ENCODE measurements at regions not wholly inside any gene's neighbourhood (a gene's known extent, or its start where the extent isn't known, plus 50 kb on each side); places are given as distances from the start of the nearest gene placed in this dataset.

DNA sequence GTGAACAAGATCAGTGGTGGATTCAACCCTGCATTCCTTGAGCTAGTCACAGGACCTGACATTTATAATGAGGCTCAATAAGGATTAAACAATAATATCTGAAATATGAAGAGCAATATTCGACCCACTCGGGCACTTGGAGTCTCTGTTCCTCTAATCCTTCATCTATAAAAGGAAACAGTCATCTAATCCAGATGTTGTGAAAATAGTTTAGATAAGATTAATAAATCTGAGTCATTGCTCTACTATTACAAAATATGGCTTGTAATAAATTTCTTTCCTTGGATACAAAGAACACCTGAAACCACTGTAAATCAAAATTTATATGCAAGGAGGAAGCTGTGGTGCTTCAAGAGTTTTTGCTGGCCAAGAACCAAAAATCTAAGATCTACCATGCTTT, 846.9 kb upstream of the ACVR2A start:
- no peak for DNase-seq
- WGBS, 2 donors = 73 to 78% methylated on average over 2 of the region's 2 CpGs
- Histone ChIP-seq H3K4me3 (replicated peaks in 1 of 3) (no peak overlapping the region), H3K27me3 (no peaks in the 10 kb centered on the region), H3K9me3 (no peaks in the 10 kb centered on the region), H3K36me3 (no peaks in the 10 kb centered on the region), H3K4me1 (no peaks in the 10 kb centered on the region), H3K27ac (no peak overlapping the region)
- no peak for TF ChIP-seq CTCF (IDR thresholded peaks at IDR 0.05)
- TF ChIP-seq POLR2A (IDR thresholded peaks at IDR 0.05) = no peak
- intact Hi-C loops (cut with DNase I) = no loop called here

DNA sequence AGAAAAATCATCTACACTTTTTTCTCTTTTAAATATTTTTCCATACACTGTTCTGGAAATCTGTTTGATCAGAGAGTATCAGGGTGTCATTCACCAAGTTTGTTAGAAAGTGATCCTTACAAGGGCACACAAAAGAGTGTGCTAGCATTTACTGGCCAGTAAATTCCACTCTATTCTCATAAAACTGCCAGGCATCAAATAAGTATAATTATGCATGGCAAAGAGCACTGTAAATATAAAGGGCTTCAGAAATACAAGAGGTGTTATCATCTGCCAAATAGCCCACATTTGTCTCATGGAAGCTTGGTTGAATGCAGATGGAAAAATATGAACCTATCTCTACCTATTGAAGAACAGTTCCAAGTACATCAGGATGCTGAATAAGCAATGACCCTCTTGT, 847.3 kb upstream of the ACVR2A start:
- TF ChIP-seq POLR2A (IDR thresholded peaks at IDR 0.05) (no peak), CTCF (IDR thresholded peaks at IDR 0.05) (no peak)
- Histone ChIP-seq H3K27me3 (no peaks in the 10 kb centered on the region), H3K27ac (no peak overlapping the region), H3K4me3 (replicated peaks in 1 of 3) (no peak overlapping the region), H3K36me3 (no peaks in the 10 kb centered on the region), H3K9me3 (no peaks in the 10 kb centered on the region), H3K4me1 (no peaks in the 10 kb centered on the region)
- DNase-seq = no peak
- intact Hi-C loops (cut with DNase I) = no loop called here

DNA sequence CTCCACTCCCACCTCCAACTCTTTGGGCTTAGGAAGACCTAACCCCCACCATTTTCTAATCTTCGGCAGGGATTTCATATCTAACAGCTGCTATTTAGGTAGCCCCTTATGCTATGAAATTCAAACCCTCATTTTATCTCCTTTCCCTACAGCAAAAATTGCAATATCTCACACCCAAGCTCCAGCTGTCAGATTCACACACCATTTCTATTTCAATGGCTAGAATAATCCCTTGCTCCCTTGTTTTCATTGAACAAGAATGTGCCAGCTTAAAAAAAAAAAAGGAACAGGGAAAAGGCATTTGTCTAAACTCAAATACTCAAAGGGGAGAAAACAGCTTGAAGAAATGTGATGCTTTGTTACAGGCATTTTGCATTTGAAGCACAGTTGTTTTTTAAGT, 850.6 kb upstream of the ACVR2A start:
- Histone ChIP-seq H3K9me3 (no peaks in the 10 kb centered on the region), H3K4me1 (no peaks in the 10 kb centered on the region), H3K27me3 (no peaks in the 10 kb centered on the region), H3K4me3 (replicated peaks in 1 of 3) (no peak overlapping the region), H3K36me3 (no peaks in the 10 kb centered on the region), H3K27ac (no peak overlapping the region)
- DNase-seq = no peak
- TF ChIP-seq POLR2A (IDR thresholded peaks at IDR 0.05) = no peak
- no peak for TF ChIP-seq CTCF (IDR thresholded peaks at IDR 0.05)
- 72 to 80% methylated on average over 1 of the region's 1 CpG for WGBS, 2 donors
- intact Hi-C loops (cut with DNase I) = no loop called here

DNA sequence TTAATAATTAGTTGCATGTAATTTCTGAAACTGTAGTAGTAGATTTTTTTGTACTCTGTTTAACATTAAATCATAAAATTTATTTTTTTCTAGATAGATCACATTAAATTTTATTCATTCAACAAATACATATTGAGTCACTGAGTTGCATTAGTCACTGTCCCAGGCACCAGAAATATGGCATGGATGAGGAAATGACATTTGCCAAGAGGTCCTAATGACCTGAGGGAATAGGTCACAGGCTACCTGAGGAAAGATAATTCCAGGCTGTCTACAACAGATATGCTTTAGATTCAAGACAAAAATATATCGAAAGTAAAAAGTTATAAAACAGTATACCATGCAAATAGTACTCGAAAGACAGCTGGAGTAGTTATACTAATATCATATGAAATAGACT, 852.4 kb upstream of the ACVR2A start:
- Histone ChIP-seq H3K4me1 (no peaks in the 10 kb centered on the region), H3K27ac (no peak overlapping the region)

DNA sequence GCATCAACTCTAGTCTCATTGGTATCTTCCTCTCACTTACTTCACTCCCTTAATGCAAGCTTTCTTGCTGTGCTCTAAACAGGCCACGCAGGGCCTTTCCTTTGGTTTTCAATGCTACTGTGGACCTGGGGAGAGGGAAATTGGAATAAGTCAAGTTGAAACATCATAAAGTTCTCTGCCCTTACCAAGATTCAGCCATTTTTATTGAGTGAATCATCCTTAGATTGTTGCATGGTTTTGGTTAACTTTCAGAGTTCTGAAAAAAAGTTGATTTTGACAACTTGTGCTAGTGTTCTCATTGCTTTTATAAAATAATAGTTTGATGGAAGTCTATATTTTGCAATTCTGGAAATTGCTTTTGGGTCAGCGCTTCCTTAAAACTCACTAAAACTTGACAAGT, 852.8 kb upstream of the ACVR2A start:
- no peaks in the 10 kb centered on the region for H3K4me1 ChIP-seq
- TF ChIP-seq POLR2A (IDR thresholded peaks at IDR 0.05) (no peak), CTCF (IDR thresholded peaks at IDR 0.05) (no peak)
- no peak overlapping the region for H3K4me3 ChIP-seq (replicated peaks in 1 of 3)
- H3K36me3 ChIP-seq = no peaks in the 10 kb centered on the region
- no peaks in the 10 kb centered on the region for H3K9me3 ChIP-seq
- intact Hi-C loops (cut with DNase I) = no loop called here
- DNase-seq = no peak
- no peak overlapping the region for H3K27ac ChIP-seq
- H3K27me3 ChIP-seq = no peaks in the 10 kb centered on the region
- 94 to 97% methylated on average over 2 of the region's 2 CpGs for WGBS, 2 donors

More for the DNA sequence above, 852.4 kb upstream of the ACVR2A start:
- no peaks in the 10 kb centered on the region for H3K36me3 ChIP-seq
- TF ChIP-seq POLR2A (IDR thresholded peaks at IDR 0.05) = no peak
- TF ChIP-seq CTCF (IDR thresholded peaks at IDR 0.05) = no peak
- WGBS, 2 donors = 94 to 95% methylated on average over 2 of the region's 2 CpGs
- intact Hi-C loops (cut with DNase I) = no loop called here
- DNase-seq = no peak
- no peak overlapping the region for H3K4me3 ChIP-seq (replicated peaks in 1 of 3)
- H3K9me3 ChIP-seq = no peaks in the 10 kb centered on the region
- no peaks in the 10 kb centered on the region for H3K27me3 ChIP-seq
